ENCODE measurements at regions not wholly inside any gene's neighbourhood (a gene's known extent, or its start where the extent isn't known, plus 50 kb on each side); places are given as distances from the start of the nearest gene placed in this dataset.
A peak's percentile ranks its signal among the peaks of the same experiment; 100 is the strongest.
"Not testable (repeated sequence)": the region's sequence is repeated elsewhere in the genome, so short reads cannot be mapped to it uniquely, and the experiment has no call there.

GRCh38 chrX:44061968-44062614, 88.9 kb upstream of the NDP start:
- POLR2A ChIA-PET, result no interaction called here

GRCh38 chrX:44060221-44060620, 87.0 kb upstream of the NDP start:
- Histone ChIP-seq H3K4me1 (ENCODE audit: control extremely low read depth in 1 of 4, control insufficient read depth in 4 of 4, insufficient read depth in 4 of 4, low read length in 3 of 4) (no peaks in the 10 kb centered on the region), H3K27ac (ENCODE audit: insufficient read depth in 1 of 2, low read depth in 1 of 2, low read length in 2 of 2, poor library complexity in 1 of 2, severe bottlenecking in 2 of 2) (no peak overlapping the region), H3K36me3 (ENCODE audit: control insufficient read depth in 4 of 4, insufficient read depth in 4 of 4, low read length in 3 of 4) (no peaks in the 10 kb centered on the region), H3K9me3 (ENCODE audit: control extremely low read depth in 1 of 5, control insufficient read depth in 4 of 5, insufficient read depth in 2 of 5, low read depth in 1 of 5, low read length in 4 of 5) (no peaks in the 10 kb centered on the region), H3K4me3 (ENCODE audit: control insufficient read depth in 1 of 7, extremely low read depth in 1 of 7, insufficient read depth in 4 of 7, low read depth in 2 of 7, low read length in 6 of 7) (no peak overlapping the region), H3K27me3 (replicated peaks in 2 of 5; ENCODE audit: control insufficient read depth in 4 of 5, insufficient read depth in 5 of 5, low read length in 4 of 5) (peaks cover 0 to 18% (median 0%) of the 10 kb centered on the region in 5 experiments)
- CTCF ChIA-PET, result no interaction called here
- DNase-seq, result peak in 2 of 3 donors; percentile 42 to 50
- POLR2A ChIA-PET, result no interaction called here
- no CpG with 5 or more reads among the region's 2 CpGs for WGBS (ENCODE audit: insufficient coverage)

More at GRCh38 chrX:44061968-44062614, 88.9 kb upstream of the NDP start:
- Histone ChIP-seq H3K27me3 (replicated peaks in 2 of 5; ENCODE audit: control insufficient read depth in 4 of 5, insufficient read depth in 5 of 5, low read length in 4 of 5) (peaks cover 0 to 13% (median 0%) of the 10 kb centered on the region in 5 experiments), H3K36me3 (ENCODE audit: control insufficient read depth in 4 of 4, insufficient read depth in 4 of 4, low read length in 3 of 4) (no peaks in the 10 kb centered on the region), H3K27ac (ENCODE audit: insufficient read depth in 1 of 2, low read depth in 1 of 2, low read length in 2 of 2, poor library complexity in 1 of 2, severe bottlenecking in 2 of 2) (no peak overlapping the region), H3K9me3 (ENCODE audit: control extremely low read depth in 1 of 5, control insufficient read depth in 4 of 5, insufficient read depth in 2 of 5, low read depth in 1 of 5, low read length in 4 of 5) (no peaks in the 10 kb centered on the region), H3K4me1 (ENCODE audit: control extremely low read depth in 1 of 4, control insufficient read depth in 4 of 4, insufficient read depth in 4 of 4, low read length in 3 of 4) (no peaks in the 10 kb centered on the region), H3K4me3 (ENCODE audit: control insufficient read depth in 1 of 7, extremely low read depth in 1 of 7, insufficient read depth in 4 of 7, low read depth in 2 of 7, low read length in 6 of 7) (no peak overlapping the region)
- WGBS (ENCODE audit: insufficient coverage), result 82% methylated on average over 3 of the region's 4 CpGs
- CTCF ChIA-PET, result no interaction called here
- no peak for DNase-seq

- ChIA-PET CTCF (no interaction called here), POLR2A (no interaction called here)
- peaks cover 0 to 18% (median 0%) of the 10 kb centered on the region in 5 experiments for H3K27me3 ChIP-seq (replicated peaks in 2 of 5; ENCODE audit: control insufficient read depth in 4 of 5, insufficient read depth in 5 of 5, low read length in 4 of 5)
- DNase-seq, result no peak
- H3K4me1 ChIP-seq (ENCODE audit: control extremely low read depth in 1 of 4, control insufficient read depth in 4 of 4, insufficient read depth in 4 of 4, low read length in 3 of 4), result no peaks in the 10 kb centered on the region
- H3K4me3 ChIP-seq (ENCODE audit: control insufficient read depth in 1 of 7, extremely low read depth in 1 of 7, insufficient read depth in 4 of 7, low read depth in 2 of 7, low read length in 6 of 7), result no peak overlapping the region
- H3K27ac ChIP-seq (ENCODE audit: insufficient read depth in 1 of 2, low read depth in 1 of 2, low read length in 2 of 2, poor library complexity in 1 of 2, severe bottlenecking in 2 of 2), result no peak overlapping the region
- WGBS (ENCODE audit: insufficient coverage), result 85% methylated on average over 4 of the region's 4 CpGs
- no peaks in the 10 kb centered on the region for H3K9me3 ChIP-seq (ENCODE audit: control extremely low read depth in 1 of 5, control insufficient read depth in 4 of 5, insufficient read depth in 2 of 5, low read depth in 1 of 5, low read length in 4 of 5)
- no peaks in the 10 kb centered on the region for H3K36me3 ChIP-seq (ENCODE audit: control insufficient read depth in 4 of 4, insufficient read depth in 4 of 4, low read length in 3 of 4)
Measured at GRCh38 chrX:44058339-44058738, 85.1 kb upstream of the NDP start.

GRCh38 chrX:44055638-44056037, 82.4 kb upstream of the NDP start:
- ChIA-PET POLR2A (no interaction called here), CTCF (no interaction called here)
- no peaks in the 10 kb centered on the region for H3K9me3 ChIP-seq (ENCODE audit: control extremely low read depth in 1 of 5, control insufficient read depth in 4 of 5, insufficient read depth in 2 of 5, low read depth in 1 of 5, low read length in 4 of 5)
- no peak overlapping the region for H3K4me3 ChIP-seq (ENCODE audit: control insufficient read depth in 1 of 7, extremely low read depth in 1 of 7, insufficient read depth in 4 of 7, low read depth in 2 of 7, low read length in 6 of 7)
- no peak overlapping the region for H3K27ac ChIP-seq (ENCODE audit: insufficient read depth in 1 of 2, low read depth in 1 of 2, low read length in 2 of 2, poor library complexity in 1 of 2, severe bottlenecking in 2 of 2)
- WGBS (ENCODE audit: insufficient coverage), result 84% methylated on average over 3 of the region's 4 CpGs
- H3K27me3 ChIP-seq (replicated peaks in 2 of 5; ENCODE audit: control insufficient read depth in 4 of 5, insufficient read depth in 5 of 5, low read length in 4 of 5), result peaks cover 0 to 13% (median 0%) of the 10 kb centered on the region in 5 experiments
- no peaks in the 10 kb centered on the region for H3K36me3 ChIP-seq (ENCODE audit: control insufficient read depth in 4 of 4, insufficient read depth in 4 of 4, low read length in 3 of 4)
- DNase-seq, result no peak
- H3K4me1 ChIP-seq (ENCODE audit: control extremely low read depth in 1 of 4, control insufficient read depth in 4 of 4, insufficient read depth in 4 of 4, low read length in 3 of 4), result no peaks in the 10 kb centered on the region

GRCh38 chrX:44054863-44055601, 81.8 kb upstream of the NDP start:
- H3K4me3 ChIP-seq (ENCODE audit: control insufficient read depth in 1 of 7, extremely low read depth in 1 of 7, insufficient read depth in 4 of 7, low read depth in 2 of 7, low read length in 6 of 7), result no peak overlapping the region
- no peaks in the 10 kb centered on the region for H3K9me3 ChIP-seq (ENCODE audit: control extremely low read depth in 1 of 5, control insufficient read depth in 4 of 5, insufficient read depth in 2 of 5, low read depth in 1 of 5, low read length in 4 of 5)
- H3K36me3 ChIP-seq (ENCODE audit: control insufficient read depth in 4 of 4, insufficient read depth in 4 of 4, low read length in 3 of 4), result no peaks in the 10 kb centered on the region
- DNase-seq, result no peak
- WGBS (ENCODE audit: insufficient coverage), result 46% methylated on average over 3 of the region's 4 CpGs
- H3K27me3 ChIP-seq (replicated peaks in 2 of 5; ENCODE audit: control insufficient read depth in 4 of 5, insufficient read depth in 5 of 5, low read length in 4 of 5), result peaks cover 0 to 13% (median 0%) of the 10 kb centered on the region in 5 experiments
- ChIA-PET POLR2A (no interaction called here), CTCF (no interaction called here)
- H3K27ac ChIP-seq (ENCODE audit: insufficient read depth in 1 of 2, low read depth in 1 of 2, low read length in 2 of 2, poor library complexity in 1 of 2, severe bottlenecking in 2 of 2), result no peak overlapping the region
- H3K4me1 ChIP-seq (ENCODE audit: control extremely low read depth in 1 of 4, control insufficient read depth in 4 of 4, insufficient read depth in 4 of 4, low read length in 3 of 4), result no peaks in the 10 kb centered on the region

GRCh38 chrX:44045106-44045505, 71.9 kb upstream of the NDP start:
- H3K27ac ChIP-seq (ENCODE audit: insufficient read depth in 1 of 2, low read depth in 1 of 2, low read length in 2 of 2, poor library complexity in 1 of 2, severe bottlenecking in 2 of 2); H3K4me3 ChIP-seq (ENCODE audit: control insufficient read depth in 1 of 7, extremely low read depth in 1 of 7, insufficient read depth in 4 of 7, low read depth in 2 of 7, low read length in 6 of 7); H3K36me3 ChIP-seq (ENCODE audit: control insufficient read depth in 4 of 4, insufficient read depth in 4 of 4, low read length in 3 of 4); POLR2A ChIA-PET; CTCF ChIA-PET; H3K4me1 ChIP-seq (ENCODE audit: control extremely low read depth in 1 of 4, control insufficient read depth in 4 of 4, insufficient read depth in 4 of 4, low read length in 3 of 4); H3K9me3 ChIP-seq (ENCODE audit: control extremely low read depth in 1 of 5, control insufficient read depth in 4 of 5, insufficient read depth in 2 of 5, low read depth in 1 of 5, low read length in 4 of 5); DNase-seq; H3K27me3 ChIP-seq (replicated peaks in 2 of 5; ENCODE audit: control insufficient read depth in 4 of 5, insufficient read depth in 5 of 5, low read length in 4 of 5): not testable (repeated sequence)
- 89% methylated on average over 1 of the region's 1 CpG for WGBS (ENCODE audit: insufficient coverage)

- Histone ChIP-seq H3K27me3 (replicated peaks in 2 of 5; ENCODE audit: control insufficient read depth in 4 of 5, insufficient read depth in 5 of 5, low read length in 4 of 5) (peaks cover 0 to 7% (median 0%) of the 10 kb centered on the region in 5 experiments), H3K36me3 (ENCODE audit: control insufficient read depth in 4 of 4, insufficient read depth in 4 of 4, low read length in 3 of 4) (no peaks in the 10 kb centered on the region), H3K27ac (ENCODE audit: insufficient read depth in 1 of 2, low read depth in 1 of 2, low read length in 2 of 2, poor library complexity in 1 of 2, severe bottlenecking in 2 of 2) (no peak overlapping the region), H3K9me3 (ENCODE audit: control extremely low read depth in 1 of 5, control insufficient read depth in 4 of 5, insufficient read depth in 2 of 5, low read depth in 1 of 5, low read length in 4 of 5) (peaks cover 0 to 3% (median 0%) of the 10 kb centered on the region in 5 experiments), H3K4me1 (ENCODE audit: control extremely low read depth in 1 of 4, control insufficient read depth in 4 of 4, insufficient read depth in 4 of 4, low read length in 3 of 4) (no peaks in the 10 kb centered on the region), H3K4me3 (ENCODE audit: control insufficient read depth in 1 of 7, extremely low read depth in 1 of 7, insufficient read depth in 4 of 7, low read depth in 2 of 7, low read length in 6 of 7) (no peak overlapping the region)
- ChIA-PET POLR2A (no interaction called here), CTCF (no interaction called here)
- DNase-seq, result no peak
- WGBS (ENCODE audit: insufficient coverage), result 100% methylated on average over 1 of the region's 1 CpG
Measured at GRCh38 chrX:44043496-44043895, 70.3 kb upstream of the NDP start.
